Epithelial cell of esophagus (primary cell): ENCODE measurements at regions not wholly inside any gene's neighbourhood (a gene's known extent, or its start where the extent isn't known, plus 50 kb on each side); places are given as distances from the start of the nearest gene placed in this dataset.

Source experiments
- DNase-seq: peaks from one replicate; pipeline ENCODE4 v3.0.0; 2010; ENCODE audit warnings: low read depth
- H3K4me3 ChIP-seq: 2 replicates; pipeline ENCODE4 v1.5.1; 2011; ENCODE audit warnings: mild to moderate bottlenecking, low read length, control low read depth
- TF ChIP-seq, protein P1 (sequence below): IDR thresholded peaks from 2 replicates; pipeline ENCODE4 v1.5.1; 2011; ENCODE audit warnings: low read depth, mild to moderate bottlenecking, low read length, control low read depth, inconsistent platforms; ENCODE audit not compliant: insufficient read depth; ENCODE audit errors: missing control alignments

GRCh38 chrX:96382018-96382417 lies 302.6 kb upstream of the DIAPH2 start:
- H3K4me3 ChIP-seq: no peak overlapping the region
- TF ChIP-seq, protein P1, sequence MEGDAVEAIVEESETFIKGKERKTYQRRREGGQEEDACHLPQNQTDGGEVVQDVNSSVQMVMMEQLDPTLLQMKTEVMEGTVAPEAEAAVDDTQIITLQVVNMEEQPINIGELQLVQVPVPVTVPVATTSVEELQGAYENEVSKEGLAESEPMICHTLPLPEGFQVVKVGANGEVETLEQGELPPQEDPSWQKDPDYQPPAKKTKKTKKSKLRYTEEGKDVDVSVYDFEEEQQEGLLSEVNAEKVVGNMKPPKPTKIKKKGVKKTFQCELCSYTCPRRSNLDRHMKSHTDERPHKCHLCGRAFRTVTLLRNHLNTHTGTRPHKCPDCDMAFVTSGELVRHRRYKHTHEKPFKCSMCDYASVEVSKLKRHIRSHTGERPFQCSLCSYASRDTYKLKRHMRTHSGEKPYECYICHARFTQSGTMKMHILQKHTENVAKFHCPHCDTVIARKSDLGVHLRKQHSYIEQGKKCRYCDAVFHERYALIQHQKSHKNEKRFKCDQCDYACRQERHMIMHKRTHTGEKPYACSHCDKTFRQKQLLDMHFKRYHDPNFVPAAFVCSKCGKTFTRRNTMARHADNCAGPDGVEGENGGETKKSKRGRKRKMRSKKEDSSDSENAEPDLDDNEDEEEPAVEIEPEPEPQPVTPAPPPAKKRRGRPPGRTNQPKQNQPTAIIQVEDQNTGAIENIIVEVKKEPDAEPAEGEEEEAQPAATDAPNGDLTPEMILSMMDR: no peak
- DNase-seq: no peak

GRCh38 chrX:96383428-96383827 lies 301.2 kb upstream of the DIAPH2 start:
- TF ChIP-seq, protein P1: no peak
- no peak overlapping the region for H3K4me3 ChIP-seq
- DNase-seq: no peak

- TF ChIP-seq, protein P1: no peak
- no peak overlapping the region for H3K4me3 ChIP-seq
- DNase-seq: no peak
These were observed 298.3 kb upstream of the DIAPH2 start for GRCh38 chrX:96386325-96386724.

DNA sequence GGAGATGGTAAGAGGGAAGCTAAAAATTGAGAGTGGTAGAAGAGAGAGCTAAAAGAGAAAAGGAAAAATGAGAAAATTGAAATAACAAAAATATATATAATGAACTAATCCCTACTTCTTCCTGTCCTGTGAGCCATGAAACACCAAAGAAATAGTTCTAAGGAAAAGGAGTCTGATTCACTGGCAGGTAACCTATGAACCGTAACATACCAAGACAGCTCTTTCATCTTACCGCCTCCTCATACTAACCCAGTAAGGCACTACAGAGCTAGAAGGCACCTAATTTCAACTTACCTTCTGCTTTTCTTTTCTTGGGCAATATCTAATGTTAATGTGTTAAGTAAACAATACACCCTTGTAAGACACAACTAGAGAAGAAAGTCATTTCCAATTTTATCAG lies 297.7 kb upstream of the DIAPH2 start:
- no peak for DNase-seq
- TF ChIP-seq, protein P1: no peak
- no peak overlapping the region for H3K4me3 ChIP-seq

DNA sequence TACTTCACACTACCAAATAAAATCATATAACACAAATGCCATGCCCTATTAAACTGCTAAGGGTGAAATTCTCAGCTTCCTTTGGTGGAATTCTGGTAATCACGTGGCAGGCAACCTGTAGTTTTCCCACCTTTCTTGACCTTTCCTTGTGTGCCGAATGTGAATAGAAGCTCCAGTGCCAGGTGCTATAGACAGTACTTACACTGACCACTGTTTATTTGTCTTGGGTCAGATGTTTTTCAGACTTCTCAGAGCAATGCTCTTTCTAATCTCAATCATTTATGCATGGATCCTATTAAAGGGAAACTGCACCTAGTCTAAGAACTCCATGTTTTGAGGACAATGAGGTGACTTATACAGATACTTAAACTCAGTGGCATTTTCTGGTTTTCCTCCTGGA lies 296.8 kb upstream of the DIAPH2 start:
- TF ChIP-seq, protein P1: no peak
- H3K4me3 ChIP-seq: no peak overlapping the region
- DNase-seq: no peak

DNA sequence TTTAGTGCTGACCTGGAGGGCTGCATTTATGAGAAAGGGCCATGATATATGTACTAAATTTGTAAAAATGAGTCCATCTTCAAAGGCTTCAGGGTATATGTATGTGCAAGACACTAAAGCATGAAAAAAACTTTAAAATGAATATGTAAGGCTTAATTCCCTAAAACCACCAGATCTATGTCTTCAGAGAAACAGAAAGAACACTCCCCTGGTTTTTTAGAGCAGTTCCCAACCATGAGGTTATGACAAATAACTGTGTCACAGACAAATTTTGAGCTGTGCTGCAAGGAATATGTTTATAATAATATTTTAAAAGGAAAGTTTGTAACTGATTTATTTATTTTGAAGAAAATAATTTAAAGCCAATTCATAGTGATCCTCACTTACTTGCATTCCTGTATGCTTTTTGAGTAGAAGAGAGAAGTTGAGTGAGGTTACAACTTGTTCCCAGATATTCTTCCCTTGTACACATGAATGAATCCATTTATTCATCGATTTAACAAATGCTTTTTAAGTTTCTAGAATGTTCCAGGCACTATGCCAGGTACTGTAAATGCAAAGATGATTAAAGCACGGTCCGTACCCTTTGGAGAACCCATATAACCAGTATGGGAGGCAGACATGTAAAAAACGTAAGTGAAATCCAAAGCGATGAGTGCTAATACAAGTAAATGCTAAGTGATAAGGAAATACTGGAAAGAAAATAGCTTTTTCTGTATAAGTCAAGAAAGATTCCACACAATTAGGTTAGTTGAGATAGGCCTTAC lies 295.2 kb upstream of the DIAPH2 start:
- TF ChIP-seq, protein P1: no peak
- no peak overlapping the region for H3K4me3 ChIP-seq
- peak; percentile 35 for DNase-seq

DNA sequence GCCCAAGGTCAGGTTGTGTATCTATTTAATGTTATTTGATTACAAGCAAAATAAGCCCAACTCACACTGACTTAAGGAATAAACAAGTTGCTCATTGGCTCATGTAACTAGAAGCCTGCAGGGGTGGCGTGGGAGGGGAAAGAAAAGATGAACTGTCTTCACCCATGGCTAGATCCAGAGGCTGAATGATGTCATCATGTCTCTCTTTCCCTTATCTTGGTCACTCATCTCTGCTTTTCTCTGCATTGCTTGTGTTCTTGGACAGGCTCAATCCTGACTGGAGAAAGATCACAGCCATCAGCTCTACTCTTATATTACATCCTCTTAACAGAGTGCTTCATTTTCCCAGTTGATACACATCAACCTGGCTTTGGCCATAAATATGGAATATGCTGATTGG lies 290.0 kb upstream of the DIAPH2 start:
- DNase-seq: peak; percentile 0
- H3K4me3 ChIP-seq: no peak overlapping the region
- TF ChIP-seq, protein P1: no peak
